ENCODE measurements at regions not wholly inside any gene's neighbourhood (a gene's known extent, or its start where the extent isn't known, plus 50 kb on each side); places are given as distances from the start of the nearest gene placed in this dataset.

- TF ChIP-seq RARB (CRISPR knock-in tag; IDR thresholded peaks at IDR 0.05) = no peak
- TF ChIP-seq ARNTL (CRISPR knock-in tag; IDR thresholded peaks at IDR 0.05; ENCODE audit: borderline replicate concordance, low read depth) = no peak
- no peak for TF ChIP-seq CSRNP3 (CRISPR knock-in tag; IDR thresholded peaks at IDR 0.05)
- no peak for TF ChIP-seq ZFP30 (CRISPR knock-in tag; IDR thresholded peaks at IDR 0.05)
- TF ChIP-seq PPARA (CRISPR knock-in tag; IDR thresholded peaks at IDR 0.05; ENCODE audit: borderline replicate concordance) = no peak
- TF ChIP-seq ZNF8 (CRISPR knock-in tag; IDR thresholded peaks at IDR 0.05) = no peak
- no peak for TF ChIP-seq OSR1 (CRISPR knock-in tag; IDR thresholded peaks at IDR 0.05)
- TF ChIP-seq TCF4 (CRISPR knock-in tag; IDR thresholded peaks at IDR 0.05; ENCODE audit: borderline replicate concordance) = no peak
- no peak for TF ChIP-seq PATZ1 (CRISPR knock-in tag; IDR thresholded peaks at IDR 0.05; ENCODE audit: borderline replicate concordance)
- no peak for TF ChIP-seq CSDC2 (CRISPR knock-in tag; IDR thresholded peaks at IDR 0.05)
- no peak for TF ChIP-seq GLIS3 (CRISPR knock-in tag; IDR thresholded peaks at IDR 0.05)
- TF ChIP-seq ZFP3 (CRISPR knock-in tag; IDR thresholded peaks at IDR 0.05) = no peak
- no peak for TF ChIP-seq TOX (CRISPR knock-in tag; IDR thresholded peaks at IDR 0.05; ENCODE audit: borderline replicate concordance)
- no peak for TF ChIP-seq SNAI2 (CRISPR knock-in tag; IDR thresholded peaks at IDR 0.05)
- no peak for TF ChIP-seq CREB5 (CRISPR knock-in tag; IDR thresholded peaks at IDR 0.05; ENCODE audit: low read depth)
- TF ChIP-seq BACH2 (CRISPR knock-in tag; IDR thresholded peaks at IDR 0.05; ENCODE audit: borderline replicate concordance) = no peak
- no peak for TF ChIP-seq ZNF565 (CRISPR knock-in tag; conservative IDR thresholded peaks at IDR 0.05; ENCODE audit: low read depth)
- no peak for TF ChIP-seq POU6F1 (CRISPR knock-in tag; IDR thresholded peaks at IDR 0.05; ENCODE audit: borderline replicate concordance, low read depth)
- TF ChIP-seq ZNF70 (CRISPR knock-in tag; IDR thresholded peaks at IDR 0.05) = no peak
- ATAC-seq = no peak
Observed at GRCh38 chrX:43556207-43556606, 99.9 kb upstream of the MAOA start.

- TF ChIP-seq CREB5 (CRISPR knock-in tag; IDR thresholded peaks at IDR 0.05; ENCODE audit: low read depth) (no peak), ARNTL (CRISPR knock-in tag; IDR thresholded peaks at IDR 0.05; ENCODE audit: borderline replicate concordance, low read depth) (no peak), TSHZ2 (CRISPR knock-in tag; IDR thresholded peaks at IDR 0.05) (0 out of 2 replicates have a peak, but pooled peaks have one; percentile 55), CSRNP3 (CRISPR knock-in tag; IDR thresholded peaks at IDR 0.05) (no peak), POU6F1 (CRISPR knock-in tag; IDR thresholded peaks at IDR 0.05; ENCODE audit: borderline replicate concordance, low read depth) (no peak), ZNF8 (CRISPR knock-in tag; IDR thresholded peaks at IDR 0.05) (no peak), ZFP3 (CRISPR knock-in tag; IDR thresholded peaks at IDR 0.05) (peak; percentile 37; the same call in 1 of the 2 replicates), ZNF70 (CRISPR knock-in tag; IDR thresholded peaks at IDR 0.05) (no peak)
- peak; percentile 55; the same call in 1 of the 3 replicates for ATAC-seq
Observed at GRCh38 chrX:43557792-43558191, 98.3 kb upstream of the MAOA start.
